Gastroesophageal sphincter (tissue), 3 donors: ENCODE measurements at regions not wholly inside any gene's neighbourhood (a gene's known extent, or its start where the extent isn't known, plus 50 kb on each side); places are given as distances from the start of the nearest gene placed in this dataset.

ENCODE experiments used
- CTCF ChIP-seq, 4 experiments: fragments of 200-600 bp in 2 of 4; fragments of 450-650 bp in 2 of 4; sonication (generic) in 1 of 4; IDR thresholded peaks; one replicate each; pipeline ENCODE4 v1.5.1; 2017 to 2019; ENCODE audit warnings: antibody characterized with exemption in 4 of 4, mild to moderate bottlenecking in 2 of 4, moderate library complexity in 2 of 4
- POLR2A ChIP-seq, 2 donors: fragments of 450-650 bp; IDR thresholded peaks; one replicate each; pipeline ENCODE4 v1.6.1; 2017; ENCODE audit warnings: antibody characterized with exemption in 2 of 2, mild to moderate bottlenecking in 2 of 2, moderate library complexity in 1 of 2

GRCh38 chr10:55441777-55442176 lies 640.7 kb upstream of the PCDH15 start:
- TF ChIP-seq CTCF (IDR thresholded peaks at IDR 0.05) (no peak), POLR2A (IDR thresholded peaks at IDR 0.05) (no peak)
